HFFc6 (cell line): ENCODE measurements at regions not wholly inside any gene's neighbourhood (a gene's known extent, or its start where the extent isn't known, plus 50 kb on each side); places are given as distances from the start of the nearest gene placed in this dataset.

ENCODE experiments used
- DNase-seq: peaks from one replicate; pipeline ENCODE4 v3.0.0-alpha.2; 2018
- H3K27ac Mint-ChIP-seq: 2 replicates; pipeline ENCODE4 v1.8.0; 2020; ENCODE audit warnings: mild to moderate bottlenecking, mixed read lengths
- H3K27me3 Mint-ChIP-seq: 2 replicates; pipeline ENCODE4 v1.8.0; 2021; ENCODE audit warnings: mild to moderate bottlenecking, moderate library complexity, mixed read lengths; ENCODE audit not compliant: insufficient read depth
- H3K36me3 Mint-ChIP-seq: 2 replicates; pipeline ENCODE4 v1.8.0; 2021; ENCODE audit warnings: low read depth, mixed read lengths
- H3K4me1 Mint-ChIP-seq: 2 replicates; pipeline ENCODE4 v1.8.0; 2020; ENCODE audit warnings: low read depth, mixed read lengths
- H3K4me3 Mint-ChIP-seq: 2 replicates; pipeline ENCODE4 v1.8.0; 2020; ENCODE audit warnings: mild to moderate bottlenecking, moderate library complexity, mixed read lengths
- H3K9me3 Mint-ChIP-seq: 2 replicates; pipeline ENCODE4 v1.8.0; 2020; ENCODE audit warnings: mild to moderate bottlenecking, mixed read lengths
- CTCF ChIP-seq: fragments of 200-600 bp; sonication (generic); IDR thresholded peaks from 2 replicates; pipeline ENCODE4 v1.5.0; 2021; ENCODE audit warnings: antibody characterized with exemption, mild to moderate bottlenecking

DNA sequence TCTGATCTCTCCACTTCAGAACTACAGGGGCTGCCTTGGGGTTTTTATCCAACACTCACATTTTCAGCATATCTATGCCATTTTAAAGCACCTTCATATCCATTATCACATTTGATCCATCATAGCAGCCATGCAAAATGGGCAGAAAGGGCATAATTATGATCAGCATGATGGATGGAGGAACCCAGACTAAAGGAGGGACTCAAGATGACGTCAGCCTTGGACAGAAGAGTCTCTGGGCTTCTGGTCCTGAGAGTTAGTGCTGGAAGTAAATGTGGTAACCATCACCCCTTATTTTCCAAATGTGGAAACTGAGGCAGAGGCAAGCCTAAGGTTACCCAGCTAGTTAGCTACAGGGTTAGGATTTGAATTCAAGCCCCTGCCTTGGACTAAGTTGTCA is 273.1 kb downstream of the DRD1 start:
- peaks cover 28% of the 10 kb centered on the region for H3K9me3 Mint-ChIP-seq
- DNase-seq = no peak
- no peak overlapping the region for H3K4me3 Mint-ChIP-seq
- H3K27me3 Mint-ChIP-seq = no peaks in the 10 kb centered on the region
- no peak for TF ChIP-seq CTCF
- H3K36me3 Mint-ChIP-seq = peaks cover 6% of the 10 kb centered on the region; the same call in 1 of the 2 replicates
- no peak overlapping the region for H3K27ac Mint-ChIP-seq
- H3K4me1 Mint-ChIP-seq = no peaks in the 10 kb centered on the region

DNA sequence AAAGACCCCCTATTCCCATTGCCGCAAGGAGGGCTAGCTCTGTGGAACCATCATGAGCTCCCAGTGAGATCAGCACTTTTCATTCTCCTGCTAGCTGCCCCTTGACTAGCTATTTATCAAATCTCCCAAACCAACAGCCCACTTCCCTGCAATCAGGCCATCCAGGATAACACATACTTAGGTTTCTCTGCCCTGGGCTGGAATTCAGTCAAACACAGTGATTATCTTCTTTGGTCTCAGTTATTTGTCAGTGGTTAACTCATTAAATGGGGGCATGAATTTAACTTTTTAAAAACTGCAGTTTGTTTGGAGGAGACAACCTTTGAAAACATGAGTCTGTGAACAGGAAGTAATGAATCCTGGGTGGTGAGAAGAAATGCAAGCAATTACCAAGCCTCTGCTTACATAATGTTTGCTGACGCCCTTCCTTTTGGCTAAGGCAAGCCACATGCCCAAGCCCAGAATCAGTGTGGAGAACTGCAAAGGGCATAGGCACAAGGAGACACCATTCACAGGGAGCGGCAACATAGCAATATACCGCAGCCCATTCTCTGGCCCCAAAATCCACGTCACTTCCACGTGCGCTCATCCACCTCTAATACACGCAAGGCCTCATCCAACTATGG is 275.0 kb downstream of the DRD1 start:
- H3K36me3 Mint-ChIP-seq = peaks cover 6% of the 10 kb centered on the region; the same call in 1 of the 2 replicates
- H3K4me3 Mint-ChIP-seq = no peak overlapping the region
- no peaks in the 10 kb centered on the region for H3K4me1 Mint-ChIP-seq
- no peak overlapping the region for H3K27ac Mint-ChIP-seq
- H3K9me3 Mint-ChIP-seq = peaks cover 22% of the 10 kb centered on the region
- no peak for DNase-seq
- no peak for TF ChIP-seq CTCF
- no peaks in the 10 kb centered on the region for H3K27me3 Mint-ChIP-seq

DNA sequence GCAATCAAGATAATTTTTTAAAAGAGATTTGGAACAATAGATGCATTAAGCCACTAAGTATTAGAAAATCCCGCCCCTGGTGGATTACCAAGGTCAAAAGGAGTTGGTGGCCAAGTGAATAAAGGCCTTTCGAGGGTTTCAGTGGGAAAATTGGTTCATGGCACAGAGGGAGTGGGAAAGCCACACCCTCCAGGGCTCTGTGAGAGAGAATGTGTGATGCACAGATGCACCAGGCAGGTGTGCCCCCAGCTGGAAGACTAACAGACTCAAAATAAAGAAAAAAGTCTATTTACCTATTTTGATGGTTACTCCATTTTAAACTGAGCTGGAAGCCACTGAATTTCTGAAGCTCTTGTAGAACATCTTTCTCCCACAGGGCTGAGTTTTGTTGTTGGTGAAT is 278.0 kb downstream of the DRD1 start:
- Mint-ChIP-seq H3K4me3 (no peak overlapping the region), H3K27ac (no peak overlapping the region), H3K4me1 (no peaks in the 10 kb centered on the region), H3K36me3 (no peaks in the 10 kb centered on the region; the same call in 1 of the 2 replicates), H3K27me3 (0 out of 2 replicates have a peak, but pooled peaks cover 2% of the 10 kb centered on the region), H3K9me3 (peaks cover 20% of the 10 kb centered on the region)
- TF ChIP-seq CTCF = no peak
- DNase-seq = no peak

GRCh38 chr5:175163586-175164275 is 280.3 kb downstream of the DRD1 start:
- Mint-ChIP-seq H3K9me3 (peaks cover 21% of the 10 kb centered on the region), H3K36me3 (no peaks in the 10 kb centered on the region; the same call in 1 of the 2 replicates), H3K4me3 (no peak overlapping the region), H3K27me3 (0 out of 2 replicates have a peak, but pooled peaks cover 3% of the 10 kb centered on the region), H3K27ac (no peak overlapping the region), H3K4me1 (no peaks in the 10 kb centered on the region)
- no peak for TF ChIP-seq CTCF
- no peak for DNase-seq

- Mint-ChIP-seq H3K36me3 (no peaks in the 10 kb centered on the region; the same call in 1 of the 2 replicates), H3K27me3 (peaks cover 3% of the 10 kb centered on the region; the same call in 1 of the 2 replicates), H3K27ac (no peak overlapping the region), H3K4me1 (no peaks in the 10 kb centered on the region), H3K4me3 (no peak overlapping the region), H3K9me3 (peaks cover 19% of the 10 kb centered on the region)
- no peak for DNase-seq
- TF ChIP-seq CTCF = no peak
Observed at GRCh38 chr5:175162036-175162435, 281.9 kb downstream of the DRD1 start.
